ENCODE measurements at regions not wholly inside any gene's neighbourhood (a gene's known extent, or its start where the extent isn't known, plus 50 kb on each side); places are given as distances from the start of the nearest gene placed in this dataset.

GRCh38 chr2:78068808-78069207, 546.6 kb upstream of the LRRTM4 start:
- no peak for DNase-seq (ENCODE audit: low spot score)
- in situ Hi-C loops (cut with MboI; ENCODE audit: low sequenced_read_pairs, unreplicated experiment): no loop called here
- no peak for TF ChIP-seq CTCF (IDR thresholded peaks at IDR 0.05; ENCODE audit: borderline replicate concordance, control extremely low read depth, extremely low read depth, insufficient read depth, missing control alignments)

GRCh38 chr2:78070693-78071092, 548.5 kb upstream of the LRRTM4 start:
- in situ Hi-C loops (cut with MboI; ENCODE audit: low sequenced_read_pairs, unreplicated experiment): no loop called here
- no peak for DNase-seq (ENCODE audit: low spot score)
- TF ChIP-seq CTCF (IDR thresholded peaks at IDR 0.05; ENCODE audit: borderline replicate concordance, control extremely low read depth, extremely low read depth, insufficient read depth, missing control alignments): no peak

- no peak for DNase-seq (ENCODE audit: low spot score)
- TF ChIP-seq CTCF (IDR thresholded peaks at IDR 0.05; ENCODE audit: borderline replicate concordance, control extremely low read depth, extremely low read depth, insufficient read depth, missing control alignments): no peak
- in situ Hi-C loops (cut with MboI; ENCODE audit: low sequenced_read_pairs, unreplicated experiment): no loop called here
Measured at GRCh38 chr2:78077633-78078032, 555.5 kb upstream of the LRRTM4 start.

- in situ Hi-C loops (cut with MboI; ENCODE audit: low sequenced_read_pairs, unreplicated experiment): no loop called here
- DNase-seq (ENCODE audit: low spot score): no peak
- no peak for TF ChIP-seq CTCF (IDR thresholded peaks at IDR 0.05; ENCODE audit: borderline replicate concordance, control extremely low read depth, extremely low read depth, insufficient read depth, missing control alignments)
Measured at GRCh38 chr2:78082555-78082954, 560.4 kb upstream of the LRRTM4 start.

- no peak for DNase-seq (ENCODE audit: low spot score)
- no peak for TF ChIP-seq CTCF (IDR thresholded peaks at IDR 0.05; ENCODE audit: borderline replicate concordance, control extremely low read depth, extremely low read depth, insufficient read depth, missing control alignments)
- in situ Hi-C loops (cut with MboI; ENCODE audit: low sequenced_read_pairs, unreplicated experiment): no loop called here
Measured at GRCh38 chr2:78093436-78093835, 571.3 kb upstream of the LRRTM4 start.

GRCh38 chr2:78109272-78109671, 587.1 kb upstream of the LRRTM4 start:
- no peak for DNase-seq (ENCODE audit: low spot score)
- in situ Hi-C loops (cut with MboI; ENCODE audit: low sequenced_read_pairs, unreplicated experiment): no loop called here
- TF ChIP-seq CTCF (IDR thresholded peaks at IDR 0.05; ENCODE audit: borderline replicate concordance, control extremely low read depth, extremely low read depth, insufficient read depth, missing control alignments): no peak

- no peak for TF ChIP-seq CTCF (IDR thresholded peaks at IDR 0.05; ENCODE audit: borderline replicate concordance, control extremely low read depth, extremely low read depth, insufficient read depth, missing control alignments)
- no peak for DNase-seq (ENCODE audit: low spot score)
- in situ Hi-C loops (cut with MboI; ENCODE audit: low sequenced_read_pairs, unreplicated experiment): no loop called here
Measured at GRCh38 chr2:78115291-78115690, 593.1 kb upstream of the LRRTM4 start.

All from GM13976 (cell line).